Karpas-422 (cell line): ENCODE measurements at regions not wholly inside any gene's neighbourhood (a gene's known extent, or its start where the extent isn't known, plus 50 kb on each side); places are given as distances from the start of the nearest gene placed in this dataset.

Experiments used
- DNase-seq: peaks from one replicate; pipeline ENCODE4 v3.0.0-alpha.2; 2015
- H2AFZ ChIP-seq: fragments of 200-600 bp; sonication (generic); 2 replicates; pipeline ENCODE4 v1.6.1; 2014; ENCODE audit warnings: antibody characterized with exemption, low read length, mixed read lengths
- H3K27ac ChIP-seq: fragments of 200-600 bp; sonication (generic); 2 replicates; pipeline ENCODE4 v1.5.1; 2014; ENCODE audit warnings: mild to moderate bottlenecking, low read length, moderate library complexity
- H3K27me3 ChIP-seq: fragments of 200-600 bp; sonication (generic); 2 replicates; pipeline ENCODE4 v1.6.1; 2014; ENCODE audit warnings: low read length, mixed read lengths
- H3K36me3 ChIP-seq: fragments of 200-600 bp; sonication (generic); 2 replicates; pipeline ENCODE4 v1.6.1; 2014; ENCODE audit warnings: low read length, mixed read lengths; ENCODE audit not compliant: insufficient read depth
- H3K4me1 ChIP-seq: fragments of 200-600 bp; sonication (generic); 2 replicates; pipeline ENCODE4 v1.6.1; 2014; ENCODE audit warnings: mild to moderate bottlenecking, low read length, mixed read lengths
- H3K4me2 ChIP-seq: fragments of 200-600 bp; sonication (generic); 2 replicates; pipeline ENCODE4 v1.6.1; 2014; ENCODE audit warnings: low read length, low read depth, mild to moderate bottlenecking; ENCODE audit not compliant: poor library complexity, severe bottlenecking
- H3K4me3 ChIP-seq: fragments of 200-600 bp; sonication (generic); 2 replicates; pipeline ENCODE4 v1.5.1; 2014; ENCODE audit warnings: mild to moderate bottlenecking, antibody characterized with exemption, low read length, mixed read lengths
- H3K79me2 ChIP-seq: fragments of 200-600 bp; sonication (generic); 2 replicates; pipeline ENCODE4 v1.6.1; 2014; ENCODE audit warnings: mild to moderate bottlenecking, low read length, mixed read lengths
- H3K9ac ChIP-seq: fragments of 200-600 bp; sonication (generic); 2 replicates; pipeline ENCODE4 v1.6.0; 2014; ENCODE audit warnings: low read length
- H3K9me2 ChIP-seq: fragments of 200-600 bp; sonication (generic), shearing (Covaris generic); replicated peaks from 2 replicates; pipeline ENCODE4 v1.6.0; 2014; ENCODE audit warnings: mild to moderate bottlenecking, low read length, moderate library complexity; ENCODE audit not compliant: insufficient read depth
- H3K9me3 ChIP-seq: fragments of 300-700, 200-600 bp; sonication (generic); 2 replicates; pipeline ENCODE4 v1.6.1; 2014; ENCODE audit warnings: low read length, mixed read lengths
- H4K20me1 ChIP-seq: fragments of 200-600 bp; sonication (generic); 2 replicates; pipeline ENCODE4 v1.6.1; 2014; ENCODE audit warnings: mild to moderate bottlenecking, antibody characterized with exemption, low read length, low read depth; ENCODE audit not compliant: insufficient read depth

- Histone ChIP-seq H3K27me3 (no peaks in the 10 kb centered on the region), H3K9me2 (no peaks in the 10 kb centered on the region), H3K79me2 (no peaks in the 10 kb centered on the region), H3K9ac (no peak overlapping the region), H4K20me1 (no peaks in the 10 kb centered on the region), H3K4me3 (no peak overlapping the region), H3K36me3 (no peaks in the 10 kb centered on the region), H3K4me1 (no peaks in the 10 kb centered on the region), H3K9me3 (no peaks in the 10 kb centered on the region), H3K4me2 (no peak overlapping the region), H2AFZ (no peak overlapping the region), H3K27ac (no peak overlapping the region)
- no peak for DNase-seq
These were observed 527.5 kb upstream of the NBEA start for GRCh38 chr13:34414616-34415015.

GRCh38 chr13:34416971-34417380 is 525.1 kb upstream of the NBEA start:
- no peaks in the 10 kb centered on the region for H3K9me2 ChIP-seq
- no peak overlapping the region for H3K4me3 ChIP-seq
- H3K9me3 ChIP-seq = no peaks in the 10 kb centered on the region
- H3K4me2 ChIP-seq = no peak overlapping the region
- no peaks in the 10 kb centered on the region for H3K4me1 ChIP-seq
- no peak overlapping the region for H2AFZ ChIP-seq
- no peak overlapping the region for H3K9ac ChIP-seq
- no peak for DNase-seq
- H4K20me1 ChIP-seq = no peaks in the 10 kb centered on the region
- H3K27me3 ChIP-seq = no peaks in the 10 kb centered on the region
- no peak overlapping the region for H3K27ac ChIP-seq
- no peaks in the 10 kb centered on the region for H3K79me2 ChIP-seq
- no peaks in the 10 kb centered on the region for H3K36me3 ChIP-seq

GRCh38 chr13:34417896-34418295 is 524.2 kb upstream of the NBEA start:
- no peak overlapping the region for H2AFZ ChIP-seq
- no peak overlapping the region for H3K4me2 ChIP-seq
- no peaks in the 10 kb centered on the region for H3K79me2 ChIP-seq
- no peaks in the 10 kb centered on the region for H4K20me1 ChIP-seq
- H3K9me2 ChIP-seq = no peaks in the 10 kb centered on the region
- no peak overlapping the region for H3K27ac ChIP-seq
- no peaks in the 10 kb centered on the region for H3K9me3 ChIP-seq
- H3K36me3 ChIP-seq = no peaks in the 10 kb centered on the region
- H3K27me3 ChIP-seq = no peaks in the 10 kb centered on the region
- H3K4me1 ChIP-seq = no peaks in the 10 kb centered on the region
- no peak overlapping the region for H3K9ac ChIP-seq
- DNase-seq = no peak
- H3K4me3 ChIP-seq = no peak overlapping the region

- Histone ChIP-seq H3K9ac (no peak overlapping the region), H3K27ac (no peak overlapping the region), H3K4me3 (no peak overlapping the region), H4K20me1 (no peaks in the 10 kb centered on the region), H3K9me3 (no peaks in the 10 kb centered on the region), H3K4me2 (no peak overlapping the region), H2AFZ (no peak overlapping the region), H3K9me2 (no peaks in the 10 kb centered on the region), H3K27me3 (no peaks in the 10 kb centered on the region), H3K79me2 (no peaks in the 10 kb centered on the region), H3K4me1 (no peaks in the 10 kb centered on the region), H3K36me3 (no peaks in the 10 kb centered on the region)
- DNase-seq = no peak
These were observed 523.0 kb upstream of the NBEA start for GRCh38 chr13:34419025-34419424.

GRCh38 chr13:34419755-34420154 is 522.3 kb upstream of the NBEA start:
- no peaks in the 10 kb centered on the region for H3K4me1 ChIP-seq
- H3K9me3 ChIP-seq = no peaks in the 10 kb centered on the region
- no peaks in the 10 kb centered on the region for H3K36me3 ChIP-seq
- no peaks in the 10 kb centered on the region for H4K20me1 ChIP-seq
- H3K79me2 ChIP-seq = no peaks in the 10 kb centered on the region
- no peaks in the 10 kb centered on the region for H3K27me3 ChIP-seq
- no peak overlapping the region for H2AFZ ChIP-seq
- H3K27ac ChIP-seq = no peak overlapping the region
- no peak overlapping the region for H3K4me2 ChIP-seq
- H3K9me2 ChIP-seq = no peaks in the 10 kb centered on the region
- DNase-seq = no peak
- H3K9ac ChIP-seq = no peak overlapping the region
- no peak overlapping the region for H3K4me3 ChIP-seq

GRCh38 chr13:34420702-34421346 is 521.2 kb upstream of the NBEA start:
- no peaks in the 10 kb centered on the region for H3K9me2 ChIP-seq
- no peaks in the 10 kb centered on the region for H3K36me3 ChIP-seq
- no peak overlapping the region for H3K4me2 ChIP-seq
- no peaks in the 10 kb centered on the region for H3K27me3 ChIP-seq
- no peak overlapping the region for H3K9ac ChIP-seq
- H3K4me3 ChIP-seq = no peak overlapping the region
- H4K20me1 ChIP-seq = no peaks in the 10 kb centered on the region
- H3K4me1 ChIP-seq = no peaks in the 10 kb centered on the region
- H3K27ac ChIP-seq = no peak overlapping the region
- DNase-seq = no peak
- H3K9me3 ChIP-seq = no peaks in the 10 kb centered on the region
- H2AFZ ChIP-seq = no peak overlapping the region
- H3K79me2 ChIP-seq = no peaks in the 10 kb centered on the region

GRCh38 chr13:34421347-34421719 is 520.7 kb upstream of the NBEA start:
- H4K20me1 ChIP-seq = no peaks in the 10 kb centered on the region
- no peak overlapping the region for H2AFZ ChIP-seq
- H3K9me2 ChIP-seq = no peaks in the 10 kb centered on the region
- H3K4me1 ChIP-seq = no peaks in the 10 kb centered on the region
- H3K9ac ChIP-seq = no peak overlapping the region
- no peak overlapping the region for H3K4me3 ChIP-seq
- H3K27me3 ChIP-seq = no peaks in the 10 kb centered on the region
- H3K79me2 ChIP-seq = no peaks in the 10 kb centered on the region
- H3K9me3 ChIP-seq = no peaks in the 10 kb centered on the region
- H3K36me3 ChIP-seq = no peaks in the 10 kb centered on the region
- DNase-seq = peak; percentile 46
- H3K27ac ChIP-seq = no peak overlapping the region
- H3K4me2 ChIP-seq = no peak overlapping the region

GRCh38 chr13:34421858-34422475 is 520.1 kb upstream of the NBEA start:
- Histone ChIP-seq H3K4me3 (no peak overlapping the region), H2AFZ (no peak overlapping the region), H4K20me1 (no peaks in the 10 kb centered on the region), H3K9ac (no peak overlapping the region), H3K36me3 (no peaks in the 10 kb centered on the region), H3K79me2 (no peaks in the 10 kb centered on the region), H3K9me3 (no peaks in the 10 kb centered on the region), H3K27ac (no peak overlapping the region), H3K4me1 (no peaks in the 10 kb centered on the region), H3K9me2 (no peaks in the 10 kb centered on the region), H3K27me3 (no peaks in the 10 kb centered on the region), H3K4me2 (no peak overlapping the region)
- no peak for DNase-seq
